SKM-1 (cell line): ENCODE measurements at regions not wholly inside any gene's neighbourhood (a gene's known extent, or its start where the extent isn't known, plus 50 kb on each side); places are given as distances from the start of the nearest gene placed in this dataset.
A peak's percentile ranks its signal among the peaks of the same experiment; 100 is the strongest.
"Not testable (repeated sequence)": the region's sequence is repeated elsewhere in the genome, so short reads cannot be mapped to it uniquely, and the experiment has no call there.

Experiments used
- DNase-seq: peaks from one replicate; lab custom pipeline; 2025; ENCODE audit not compliant: unreplicated experiment; lab: John Stamatoyannopoulos, UW

GRCh38 chr11:109677231-109677630 is 255.2 kb downstream of the C11orf87 start:
- DNase-seq = no peak

DNA sequence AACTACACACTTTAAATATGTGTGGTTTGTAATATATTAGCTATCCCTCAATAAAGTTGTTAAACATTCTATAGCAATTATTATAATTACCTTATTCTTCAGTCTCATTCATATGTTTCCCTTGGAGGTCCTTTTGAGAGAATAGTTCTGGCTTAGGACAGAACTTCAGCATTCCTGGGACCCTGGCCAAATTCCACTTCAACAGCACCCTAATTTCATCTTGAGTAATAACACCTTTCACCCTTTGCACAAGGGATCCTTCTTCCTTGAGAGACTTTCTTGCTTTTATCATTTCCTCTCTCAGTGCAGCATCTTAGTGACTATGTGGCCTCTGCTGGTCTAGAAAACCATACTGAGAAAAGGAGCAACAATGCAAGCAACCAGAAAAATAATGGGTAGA is 255.9 kb downstream of the C11orf87 start:
- no peak for DNase-seq

- DNase-seq = no peak
Measured at GRCh38 chr11:109680127-109680526, 258.1 kb downstream of the C11orf87 start.

GRCh38 chr11:109682788-109683187 is 260.8 kb downstream of the C11orf87 start:
- DNase-seq = not testable (repeated sequence)

- DNase-seq = no peak
Measured at GRCh38 chr11:109695696-109696095, 273.7 kb downstream of the C11orf87 start.

DNA sequence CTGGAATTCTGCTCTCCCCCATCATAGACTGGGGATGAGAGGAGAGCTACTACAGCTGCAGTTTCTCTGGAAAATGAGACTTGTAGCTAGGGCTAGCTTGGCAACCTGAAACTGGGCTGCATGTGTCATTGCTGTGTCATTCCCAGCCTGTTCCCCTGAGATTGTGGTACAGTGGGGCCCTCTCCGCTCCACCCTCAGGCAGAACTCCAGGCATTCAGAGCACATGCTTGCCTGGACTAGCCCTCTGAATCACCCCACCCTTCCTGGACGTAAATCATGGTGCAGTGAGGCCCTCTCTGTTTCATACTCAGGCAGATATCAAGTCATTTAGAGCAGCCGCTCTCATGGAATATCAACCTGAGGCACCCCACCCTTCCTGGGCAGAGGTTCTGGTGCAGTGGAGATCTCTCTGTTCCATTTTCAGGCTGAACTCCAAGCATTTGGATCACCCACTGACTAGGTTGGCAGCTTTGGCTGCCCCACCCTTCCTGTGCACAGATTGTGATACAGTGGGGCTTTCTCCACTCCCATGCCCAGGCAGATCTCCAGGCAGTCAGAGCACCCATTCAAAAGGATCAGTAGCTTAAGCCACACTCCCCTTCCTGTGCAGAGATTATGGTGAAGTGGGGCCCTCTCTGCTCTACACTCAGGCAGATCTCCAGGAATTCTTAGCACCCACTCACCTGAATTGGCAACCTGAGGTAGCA is 274.4 kb downstream of the C11orf87 start:
- no peak for DNase-seq

DNA sequence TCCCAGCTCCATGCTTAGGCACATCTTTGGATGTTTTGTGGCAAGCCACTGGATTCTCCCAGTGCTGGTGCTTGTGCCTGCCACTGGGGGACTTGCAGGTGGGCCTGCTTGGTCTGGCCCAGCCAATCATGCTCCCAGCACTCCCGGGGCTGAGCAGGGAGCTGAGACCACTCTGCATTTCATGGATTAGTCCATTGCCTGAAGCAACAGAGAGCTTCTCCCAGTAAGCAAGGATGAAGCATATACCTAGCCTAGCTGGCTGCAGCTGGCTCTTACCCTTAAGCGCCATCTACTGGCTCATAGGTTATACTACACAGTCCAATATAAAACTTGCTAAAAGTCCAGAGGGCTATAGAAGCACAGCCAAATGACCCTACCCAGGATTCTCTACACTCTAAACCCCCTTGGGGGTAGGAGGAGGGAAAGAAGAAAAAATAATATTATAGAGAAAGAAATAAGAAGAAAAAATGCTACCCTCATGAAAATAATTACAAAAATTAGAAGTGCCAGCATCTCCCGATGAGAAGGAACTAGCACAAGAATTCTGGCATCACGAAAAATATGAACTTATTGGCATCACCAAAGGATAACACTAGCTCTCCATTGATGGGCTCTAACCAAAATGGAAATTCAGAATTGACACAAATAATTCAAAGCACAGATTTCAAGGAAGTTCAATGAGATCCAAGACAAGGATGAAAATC is 275.3 kb downstream of the C11orf87 start:
- peak; percentile 62 for DNase-seq

- no peak for DNase-seq
Measured at GRCh38 chr11:109698237-109698636, 276.2 kb downstream of the C11orf87 start.

GRCh38 chr11:109704432-109704831 is 282.4 kb downstream of the C11orf87 start:
- no peak for DNase-seq

GRCh38 chr11:109706945-109707344 is 285.0 kb downstream of the C11orf87 start:
- no peak for DNase-seq

DNA sequence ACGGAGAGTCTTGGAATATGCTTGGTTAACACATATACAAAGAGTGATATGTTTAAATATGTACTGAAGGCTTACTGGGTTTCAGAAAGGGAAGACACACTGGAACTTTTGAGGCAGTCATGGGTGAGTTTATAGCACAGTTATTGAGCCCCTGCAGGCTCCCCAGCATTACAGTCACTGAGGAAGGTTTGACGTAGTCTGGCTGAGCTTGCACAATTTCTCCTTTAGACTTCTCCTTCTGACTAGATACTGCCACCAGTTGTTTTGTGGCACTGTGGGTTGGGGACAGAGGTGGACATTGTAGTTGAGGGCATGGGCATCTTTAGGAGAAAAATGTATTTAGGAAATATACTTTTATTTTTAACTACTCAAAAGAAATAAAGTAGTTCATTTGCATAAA is 285.4 kb downstream of the C11orf87 start:
- peak; percentile 50 for DNase-seq

- DNase-seq = no peak
Measured at GRCh38 chr11:109708184-109708583, 286.2 kb downstream of the C11orf87 start.

DNA sequence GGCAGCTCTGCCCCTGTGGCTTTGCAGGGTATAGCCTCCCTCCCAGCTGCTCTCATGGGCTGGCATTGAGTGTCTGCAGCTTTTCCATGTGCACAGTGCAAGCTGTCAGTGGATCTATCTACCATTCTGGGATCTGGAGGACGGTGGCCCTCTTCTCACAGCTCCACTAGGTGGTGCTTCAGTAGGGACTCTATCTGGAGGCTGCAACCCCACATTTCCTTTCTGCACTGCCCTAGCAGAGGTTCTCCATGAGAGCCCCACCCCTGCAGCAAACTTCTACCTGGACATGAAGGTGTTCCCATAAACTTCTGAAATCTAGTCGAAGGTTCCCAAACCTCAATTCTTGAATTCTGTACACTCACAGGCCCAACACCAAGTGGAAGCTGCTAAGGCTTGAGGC is 292.5 kb downstream of the C11orf87 start:
- not testable (repeated sequence) for DNase-seq

- not testable (repeated sequence) for DNase-seq
Measured at GRCh38 chr11:109715424-109715823, 293.4 kb downstream of the C11orf87 start.

GRCh38 chr11:109726061-109726460 is 304.1 kb downstream of the C11orf87 start:
- DNase-seq = no peak

- DNase-seq = no peak
Measured at GRCh38 chr11:109728056-109728455, 306.1 kb downstream of the C11orf87 start.

GRCh38 chr11:109729761-109730160 is 307.8 kb downstream of the C11orf87 start:
- DNase-seq = no peak

- DNase-seq = no peak
Measured at GRCh38 chr11:109730669-109731068, 308.7 kb downstream of the C11orf87 start.

GRCh38 chr11:109731451-109731850 is 309.5 kb downstream of the C11orf87 start:
- DNase-seq = no peak

- no peak for DNase-seq
Measured at GRCh38 chr11:109733245-109733644, 311.3 kb downstream of the C11orf87 start.

DNA sequence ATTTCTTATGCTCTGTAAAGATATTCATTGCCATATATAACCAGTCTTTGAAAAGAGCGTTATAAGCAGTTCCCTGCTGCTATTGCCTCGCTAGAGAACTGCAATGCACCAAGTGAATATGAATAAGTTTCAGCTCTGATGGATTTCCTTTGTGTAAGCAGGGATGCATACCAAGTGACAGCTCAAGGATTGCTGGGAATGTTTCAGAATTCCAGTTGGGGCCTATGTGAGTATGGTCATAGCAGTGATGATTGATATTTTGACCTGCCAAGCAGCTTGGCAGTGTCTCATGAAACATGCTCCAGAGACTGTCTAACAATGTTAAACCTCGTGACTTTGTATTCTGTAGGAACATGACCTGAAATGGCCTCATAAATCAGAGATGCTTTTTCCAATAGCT is 312.6 kb downstream of the C11orf87 start:
- no peak for DNase-seq

GRCh38 chr11:109735128-109735527 is 313.1 kb downstream of the C11orf87 start:
- no peak for DNase-seq

DNA sequence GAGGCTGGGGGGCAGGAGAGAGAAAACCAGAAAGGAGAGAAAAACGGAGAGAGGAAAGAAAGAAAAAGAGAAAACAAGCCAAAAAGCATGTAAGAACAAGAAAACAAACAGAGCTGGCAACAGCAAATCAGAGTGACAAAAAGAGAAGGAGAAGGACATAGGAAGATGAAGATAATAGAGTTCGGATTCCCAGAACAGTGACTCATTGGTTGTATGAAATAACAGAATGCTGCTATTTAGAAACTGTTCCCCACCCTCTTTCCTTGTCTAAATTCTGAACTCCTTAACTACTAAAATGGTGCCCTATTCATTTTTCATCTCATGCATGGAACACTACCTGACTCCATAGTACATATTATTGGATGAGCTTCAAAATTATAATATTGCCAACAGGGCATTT is 317.4 kb downstream of the C11orf87 start:
- DNase-seq = no peak
